DMS114 treated with DMSO at 0.1 percent for 48 hours (cell line): ENCODE measurements at regions not wholly inside any gene's neighbourhood (a gene's known extent, or its start where the extent isn't known, plus 50 kb on each side); places are given as distances from the start of the nearest gene placed in this dataset.
"Not testable (repeated sequence)": the region's sequence is repeated elsewhere in the genome, so short reads cannot be mapped to it uniquely, and the experiment has no call there.

ENCODE experiments used
- DNase-seq: peaks from one replicate; lab custom pipeline; 2025; ENCODE audit not compliant: unreplicated experiment; lab: John Stamatoyannopoulos, UW

- no peak for DNase-seq
These were observed 265.8 kb downstream of the MED10 start for GRCh38 chr5:6112538-6112937.

GRCh38 chr5:6112125-6112524 lies 266.2 kb downstream of the MED10 start:
- DNase-seq, result no peak

GRCh38 chr5:6111131-6111530 lies 267.2 kb downstream of the MED10 start:
- no peak for DNase-seq

- no peak for DNase-seq
These were observed 267.8 kb downstream of the MED10 start for GRCh38 chr5:6110441-6111005.

- no peak for DNase-seq
These were observed 269.1 kb downstream of the MED10 start for GRCh38 chr5:6108981-6109825.

- no peak for DNase-seq
These were observed 269.9 kb downstream of the MED10 start for GRCh38 chr5:6108540-6108848.

GRCh38 chr5:6107675-6108539 lies 270.4 kb downstream of the MED10 start:
- no peak for DNase-seq

GRCh38 chr5:6106756-6107155 lies 271.6 kb downstream of the MED10 start:
- DNase-seq, result no peak

- no peak for DNase-seq
These were observed 273.0 kb downstream of the MED10 start for GRCh38 chr5:6105320-6105719.

- no peak for DNase-seq
These were observed 282.2 kb downstream of the MED10 start for GRCh38 chr5:6096101-6096500.

GRCh38 chr5:6094180-6094579 lies 284.2 kb downstream of the MED10 start:
- not testable (repeated sequence) for DNase-seq

GRCh38 chr5:6090838-6091237 lies 287.5 kb downstream of the MED10 start:
- DNase-seq, result no peak

GRCh38 chr5:6090079-6090654 lies 288.2 kb downstream of the MED10 start:
- DNase-seq, result no peak

GRCh38 chr5:6088706-6089105 lies 289.6 kb downstream of the MED10 start:
- no peak for DNase-seq

- DNase-seq, result no peak
These were observed 290.8 kb downstream of the MED10 start for GRCh38 chr5:6087576-6087975.

GRCh38 chr5:6086871-6087270 lies 291.5 kb downstream of the MED10 start:
- DNase-seq, result no peak

- DNase-seq, result no peak
These were observed 292.9 kb downstream of the MED10 start for GRCh38 chr5:6085341-6085860.

- DNase-seq, result no peak
These were observed 293.5 kb downstream of the MED10 start for GRCh38 chr5:6084836-6085235.

GRCh38 chr5:6084376-6084775 lies 294.0 kb downstream of the MED10 start:
- no peak for DNase-seq

GRCh38 chr5:6083311-6083978 lies 294.9 kb downstream of the MED10 start:
- no peak for DNase-seq

GRCh38 chr5:6082685-6083084 lies 295.7 kb downstream of the MED10 start:
- no peak for DNase-seq
